HUES48 (cell line): ENCODE measurements at regions not wholly inside any gene's neighbourhood (a gene's known extent, or its start where the extent isn't known, plus 50 kb on each side); places are given as distances from the start of the nearest gene placed in this dataset.
"Not testable (repeated sequence)": the region's sequence is repeated elsewhere in the genome, so short reads cannot be mapped to it uniquely, and the experiment has no call there.

Source experiments
- H3K27ac ChIP-seq: one replicate; pipeline ENCODE4 v1.7.0; 2013; ENCODE audit warnings: low read depth, low read length, inconsistent platforms
- H3K27me3 ChIP-seq: 2 replicates; pipeline ENCODE4 v1.6.1; 2013; ENCODE audit warnings: mild to moderate bottlenecking, low read length; ENCODE audit not compliant: control insufficient read depth, insufficient read depth
- H3K36me3 ChIP-seq: 2 replicates; pipeline ENCODE4 v1.6.1; 2013; ENCODE audit warnings: low read length; ENCODE audit not compliant: control insufficient read depth, insufficient read depth
- H3K4me1 ChIP-seq: 2 replicates; pipeline ENCODE4 v1.6.1; 2013; ENCODE audit warnings: mild to moderate bottlenecking, low read length; ENCODE audit not compliant: control insufficient read depth, insufficient read depth
- H3K4me3 ChIP-seq: 2 replicates; pipeline ENCODE4 v1.5.1; 2013; ENCODE audit warnings: mild to moderate bottlenecking, low read depth, low read length
- H3K9ac ChIP-seq: 2 replicates; pipeline ENCODE4 v1.6.1; 2013; ENCODE audit warnings: mild to moderate bottlenecking, low read depth, low read length, moderate library complexity
- H3K9me3 ChIP-seq: 2 replicates; pipeline ENCODE4 v1.6.1; 2013; ENCODE audit warnings: low read length; ENCODE audit not compliant: control insufficient read depth, insufficient read depth

GRCh38 chr2:109710505-109711229 is 83.4 kb upstream of the RGPD5 start:
- H3K9ac ChIP-seq, result no peak overlapping the region
- H3K27ac ChIP-seq, result no peak overlapping the region
- H3K9me3 ChIP-seq, result no peaks in the 10 kb centered on the region
- no peaks in the 10 kb centered on the region for H3K4me1 ChIP-seq
- H3K27me3 ChIP-seq, result no peaks in the 10 kb centered on the region
- H3K4me3 ChIP-seq, result no peak overlapping the region
- H3K36me3 ChIP-seq, result no peaks in the 10 kb centered on the region

- Histone ChIP-seq H3K9ac (no peak overlapping the region), H3K9me3 (no peaks in the 10 kb centered on the region), H3K27ac (no peak overlapping the region), H3K4me1 (no peaks in the 10 kb centered on the region), H3K27me3 (no peaks in the 10 kb centered on the region), H3K36me3 (no peaks in the 10 kb centered on the region), H3K4me3 (no peak overlapping the region)
These were observed 82.6 kb upstream of the RGPD5 start for GRCh38 chr2:109711230-109712122.

GRCh38 chr2:109712123-109712449 is 82.0 kb upstream of the RGPD5 start:
- no peaks in the 10 kb centered on the region for H3K36me3 ChIP-seq
- no peaks in the 10 kb centered on the region for H3K4me1 ChIP-seq
- no peaks in the 10 kb centered on the region for H3K27me3 ChIP-seq
- H3K9me3 ChIP-seq, result no peaks in the 10 kb centered on the region
- no peak overlapping the region for H3K9ac ChIP-seq
- H3K4me3 ChIP-seq, result no peak overlapping the region
- no peak overlapping the region for H3K27ac ChIP-seq

- Histone ChIP-seq H3K4me3 (no peak overlapping the region), H3K27ac (no peak overlapping the region), H3K9me3 (no peaks in the 10 kb centered on the region), H3K4me1 (no peaks in the 10 kb centered on the region), H3K27me3 (no peaks in the 10 kb centered on the region), H3K9ac (no peak overlapping the region), H3K36me3 (no peaks in the 10 kb centered on the region)
These were observed 81.4 kb upstream of the RGPD5 start for GRCh38 chr2:109712746-109713145.

GRCh38 chr2:109715313-109715805 is 78.7 kb upstream of the RGPD5 start:
- Histone ChIP-seq H3K4me1 (no peaks in the 10 kb centered on the region), H3K9me3 (no peaks in the 10 kb centered on the region), H3K36me3 (no peaks in the 10 kb centered on the region), H3K27ac (no peak overlapping the region), H3K4me3 (no peak overlapping the region), H3K9ac (no peak overlapping the region), H3K27me3 (no peaks in the 10 kb centered on the region)

GRCh38 chr2:109716596-109716995 is 77.5 kb upstream of the RGPD5 start:
- H3K27me3 ChIP-seq, H3K4me3 ChIP-seq, H3K27ac ChIP-seq, H3K9ac ChIP-seq, H3K9me3 ChIP-seq, H3K36me3 ChIP-seq, H3K4me1 ChIP-seq: not testable (repeated sequence)

- Histone ChIP-seq H3K36me3 (no peaks in the 10 kb centered on the region), H3K9ac (no peak overlapping the region), H3K27me3 (no peaks in the 10 kb centered on the region), H3K9me3 (no peaks in the 10 kb centered on the region), H3K4me3 (no peak overlapping the region), H3K27ac (no peak overlapping the region), H3K4me1 (0 out of 2 replicates have a peak, but pooled peaks cover 4% of the 10 kb centered on the region)
These were observed 76.0 kb upstream of the RGPD5 start for GRCh38 chr2:109718139-109718538.

- no peak overlapping the region for H3K9ac ChIP-seq
- no peak overlapping the region for H3K27ac ChIP-seq
- no peaks in the 10 kb centered on the region for H3K9me3 ChIP-seq
These were observed 74.2 kb upstream of the RGPD5 start for GRCh38 chr2:109719871-109720270.

GRCh38 chr2:109720380-109721106 is 73.6 kb upstream of the RGPD5 start:
- no peak overlapping the region for H3K9ac ChIP-seq
- H3K4me3 ChIP-seq, result no peak overlapping the region
- H3K36me3 ChIP-seq, result no peaks in the 10 kb centered on the region
- no peaks in the 10 kb centered on the region for H3K27me3 ChIP-seq
- H3K27ac ChIP-seq, result no peak overlapping the region
- 0 out of 2 replicates have a peak, but pooled peaks cover 4% of the 10 kb centered on the region for H3K4me1 ChIP-seq
- no peaks in the 10 kb centered on the region for H3K9me3 ChIP-seq

More at GRCh38 chr2:109719871-109720270, 74.2 kb upstream of the RGPD5 start:
- no peaks in the 10 kb centered on the region for H3K27me3 ChIP-seq
- H3K36me3 ChIP-seq, result no peaks in the 10 kb centered on the region
- H3K4me3 ChIP-seq, result no peak overlapping the region
- 0 out of 2 replicates have a peak, but pooled peaks cover 4% of the 10 kb centered on the region for H3K4me1 ChIP-seq

- no peaks in the 10 kb centered on the region for H3K27me3 ChIP-seq
- no peak overlapping the region for H3K27ac ChIP-seq
- no peak overlapping the region for H3K4me3 ChIP-seq
- H3K9ac ChIP-seq, result no peak overlapping the region
- no peaks in the 10 kb centered on the region for H3K9me3 ChIP-seq
- H3K4me1 ChIP-seq, result 0 out of 2 replicates have a peak, but pooled peaks cover 4% of the 10 kb centered on the region
- no peaks in the 10 kb centered on the region for H3K36me3 ChIP-seq
These were observed 73.0 kb upstream of the RGPD5 start for GRCh38 chr2:109721135-109721534.
